NCI-H146 treated with DMSO at 0.1 percent for 48 hours (cell line): ENCODE measurements at regions not wholly inside any gene's neighbourhood (a gene's known extent, or its start where the extent isn't known, plus 50 kb on each side); places are given as distances from the start of the nearest gene placed in this dataset.
A peak's percentile ranks its signal among the peaks of the same experiment; 100 is the strongest.

Experiments used
- DNase-seq: peaks from one replicate; lab custom pipeline; 2025; ENCODE audit not compliant: unreplicated experiment; lab: John Stamatoyannopoulos, UW

DNA sequence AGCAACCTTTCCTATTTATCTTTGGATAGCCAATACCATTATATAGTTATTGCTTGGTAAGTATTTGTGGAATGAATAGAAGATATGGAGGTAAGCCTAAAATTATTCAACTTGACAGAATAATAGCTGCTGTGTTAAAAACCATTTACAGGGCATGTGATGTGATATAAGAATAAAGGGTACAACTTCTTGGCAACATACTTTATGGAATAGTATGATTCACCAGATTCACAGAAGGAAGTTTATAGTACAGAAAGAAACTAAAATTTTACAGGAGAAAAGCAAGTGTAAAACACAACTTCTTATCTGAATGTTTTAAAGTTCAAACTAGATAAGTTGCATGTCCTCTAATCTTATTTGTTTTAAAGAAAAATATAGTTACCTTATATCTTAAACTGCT is 186.4 kb upstream of the ZRANB2 start:
- DNase-seq: no peak

GRCh38 chr1:71264039-71264438 is 183.2 kb upstream of the ZRANB2 start:
- DNase-seq: no peak

- DNase-seq: no peak
Observed at GRCh38 chr1:71262970-71263369, 182.1 kb upstream of the ZRANB2 start.

GRCh38 chr1:71252900-71253299 is 172.1 kb upstream of the ZRANB2 start:
- peak; percentile 51 for DNase-seq

DNA sequence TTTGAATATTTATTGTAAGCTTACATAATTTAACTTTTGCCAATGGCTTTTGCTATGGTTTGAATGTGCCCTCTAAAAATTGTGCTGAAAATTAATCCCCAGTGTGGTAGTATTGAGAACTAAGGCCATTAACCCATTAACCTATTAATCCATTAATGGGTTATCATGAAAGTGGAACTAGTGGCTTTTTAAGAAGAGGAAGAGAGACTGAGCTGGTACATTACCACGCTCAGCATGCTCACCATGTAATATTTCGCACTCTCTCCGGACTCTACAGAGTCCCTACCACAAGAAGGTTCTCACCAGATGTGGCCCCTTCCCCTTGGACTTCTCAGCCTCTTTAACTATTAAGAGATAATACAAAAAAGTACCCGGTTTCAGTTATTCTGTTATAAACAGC is 164.4 kb upstream of the ZRANB2 start:
- no peak for DNase-seq

GRCh38 chr1:71242239-71242638 is 161.4 kb upstream of the ZRANB2 start:
- DNase-seq: no peak

DNA sequence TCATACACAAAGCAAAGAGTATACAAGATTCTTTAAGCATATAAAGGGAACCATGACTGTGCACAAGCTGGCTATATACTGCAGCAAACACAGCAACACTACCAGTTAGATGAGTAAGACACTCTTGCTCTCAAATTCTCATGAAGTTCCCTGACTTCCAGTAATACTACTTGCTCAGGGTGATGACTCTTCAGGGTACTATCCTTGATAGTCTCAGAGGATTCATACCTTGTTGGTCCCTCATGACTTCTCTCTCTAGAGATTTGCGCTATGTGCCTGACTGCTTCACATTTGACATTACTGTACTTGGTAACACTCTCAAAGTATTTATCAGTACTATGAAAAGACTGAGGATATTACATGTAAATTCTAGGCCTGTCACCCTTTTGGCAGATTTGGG is 159.8 kb upstream of the ZRANB2 start:
- no peak for DNase-seq

DNA sequence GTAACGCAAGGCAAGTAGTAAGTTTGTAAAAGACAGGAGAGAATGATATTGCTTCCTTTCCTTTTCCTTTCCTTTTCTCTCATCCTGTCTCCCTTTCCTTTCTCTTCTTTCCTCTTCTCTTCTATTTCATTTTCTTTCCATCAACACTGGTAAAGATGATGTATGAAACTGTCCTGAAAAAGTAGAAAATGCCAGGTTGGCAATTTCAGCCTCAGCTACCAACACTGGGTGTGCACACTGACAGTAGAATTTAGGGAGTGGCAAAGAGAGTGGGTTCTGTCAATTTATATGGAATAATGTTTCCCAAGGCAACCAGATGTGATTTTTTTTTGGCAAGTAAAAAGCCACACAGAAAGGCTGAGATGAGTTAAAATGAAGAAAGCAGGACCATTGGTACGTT is 155.7 kb upstream of the ZRANB2 start:
- DNase-seq: no peak

DNA sequence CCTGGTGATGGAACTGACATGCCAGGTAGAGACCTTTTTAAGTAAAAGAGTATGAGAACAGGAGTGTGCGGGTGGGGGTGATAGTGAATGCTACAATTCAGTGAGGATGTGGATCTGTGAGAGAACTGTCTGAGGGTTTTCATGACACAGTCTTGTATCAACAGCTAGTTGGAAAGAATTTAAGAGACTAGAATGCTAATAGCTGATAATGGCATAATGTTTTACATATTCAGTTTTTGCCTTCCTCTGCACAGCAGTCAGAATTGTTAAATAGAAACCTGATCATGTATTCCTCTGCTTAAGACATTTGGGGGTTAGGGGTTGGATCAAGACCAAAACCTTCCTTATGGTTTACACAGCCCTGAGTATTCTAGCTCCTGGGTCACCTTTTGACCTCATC is 152.8 kb upstream of the ZRANB2 start:
- no peak for DNase-seq

GRCh38 chr1:71232786-71233185 is 152.0 kb upstream of the ZRANB2 start:
- DNase-seq: no peak

DNA sequence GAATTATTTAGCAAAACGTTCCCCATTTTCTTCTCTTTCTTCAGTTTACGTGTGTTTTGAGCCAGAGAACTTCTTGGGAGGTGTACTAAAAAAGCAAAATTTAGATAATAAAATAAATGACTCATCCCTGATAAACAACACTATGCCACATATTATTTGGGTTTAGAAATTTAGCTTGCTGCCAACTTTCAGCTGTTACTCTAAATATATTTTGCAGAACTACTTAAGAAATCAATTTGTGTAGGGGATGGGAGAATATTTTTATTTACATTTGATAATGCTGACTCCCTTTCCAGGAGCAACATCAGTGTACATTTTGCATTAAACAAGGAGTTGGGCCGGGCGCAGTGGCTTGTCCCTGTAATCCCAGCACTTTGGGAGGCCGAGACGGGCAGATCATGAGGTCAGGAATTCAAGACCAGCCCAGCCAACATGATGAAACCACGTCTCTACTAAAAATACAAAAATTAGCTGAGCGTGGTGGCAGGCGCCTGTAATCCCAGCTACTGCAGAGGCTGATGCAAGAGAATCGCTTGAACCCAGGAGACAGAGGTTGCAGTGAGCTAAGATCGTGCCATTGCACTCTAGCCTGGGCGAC is 151.4 kb upstream of the ZRANB2 start:
- no peak for DNase-seq

DNA sequence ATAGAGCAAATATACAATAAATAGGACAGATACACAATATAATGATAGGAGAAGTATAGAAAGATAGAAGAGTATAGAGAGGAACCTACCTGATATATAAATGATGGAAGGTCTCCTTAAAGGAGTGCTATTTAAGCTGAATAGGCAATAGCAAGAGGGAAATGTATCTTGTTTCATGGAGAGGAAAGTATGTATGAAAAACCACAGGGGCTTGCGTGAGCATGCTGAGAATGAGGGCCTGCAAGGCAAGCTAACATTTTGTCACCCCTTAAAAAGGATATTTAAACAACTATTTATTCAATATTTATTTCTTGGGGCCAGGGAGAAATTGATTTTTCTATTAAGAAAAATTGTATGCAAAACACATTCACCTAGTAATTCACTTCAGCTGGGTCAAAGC is 150.9 kb upstream of the ZRANB2 start:
- DNase-seq: peak; percentile 74

DNA sequence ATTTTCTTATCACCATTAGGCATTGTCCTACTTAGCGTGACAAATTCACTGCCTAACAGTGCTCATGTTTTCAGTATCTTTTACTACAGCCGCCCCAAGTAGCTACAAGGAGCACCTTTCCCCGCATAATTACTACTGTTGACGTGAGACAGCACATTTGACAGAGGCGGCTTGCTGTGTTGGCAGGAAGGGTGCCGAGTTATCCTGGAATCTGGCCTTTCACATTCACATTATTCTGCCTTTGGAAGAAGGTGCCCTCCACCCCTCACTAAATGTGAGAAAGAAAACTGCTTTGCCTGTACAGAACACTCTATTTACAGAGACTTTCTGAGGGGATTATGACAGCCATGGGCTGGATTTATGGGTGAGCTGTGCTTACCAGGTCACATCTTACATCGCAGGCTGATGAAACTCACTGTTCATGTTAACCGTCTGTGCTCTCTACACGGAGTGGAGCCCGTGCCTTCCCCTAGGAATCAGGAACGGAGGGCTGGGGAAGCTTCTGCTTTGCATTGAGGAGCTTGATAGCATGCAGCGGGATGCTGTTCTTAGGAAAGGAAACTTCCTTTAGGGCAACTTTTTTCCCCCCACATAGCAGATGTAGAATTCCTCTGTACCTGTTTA is 148.0 kb upstream of the ZRANB2 start:
- DNase-seq: peak; percentile 88

GRCh38 chr1:71228241-71228640 is 147.4 kb upstream of the ZRANB2 start:
- no peak for DNase-seq

DNA sequence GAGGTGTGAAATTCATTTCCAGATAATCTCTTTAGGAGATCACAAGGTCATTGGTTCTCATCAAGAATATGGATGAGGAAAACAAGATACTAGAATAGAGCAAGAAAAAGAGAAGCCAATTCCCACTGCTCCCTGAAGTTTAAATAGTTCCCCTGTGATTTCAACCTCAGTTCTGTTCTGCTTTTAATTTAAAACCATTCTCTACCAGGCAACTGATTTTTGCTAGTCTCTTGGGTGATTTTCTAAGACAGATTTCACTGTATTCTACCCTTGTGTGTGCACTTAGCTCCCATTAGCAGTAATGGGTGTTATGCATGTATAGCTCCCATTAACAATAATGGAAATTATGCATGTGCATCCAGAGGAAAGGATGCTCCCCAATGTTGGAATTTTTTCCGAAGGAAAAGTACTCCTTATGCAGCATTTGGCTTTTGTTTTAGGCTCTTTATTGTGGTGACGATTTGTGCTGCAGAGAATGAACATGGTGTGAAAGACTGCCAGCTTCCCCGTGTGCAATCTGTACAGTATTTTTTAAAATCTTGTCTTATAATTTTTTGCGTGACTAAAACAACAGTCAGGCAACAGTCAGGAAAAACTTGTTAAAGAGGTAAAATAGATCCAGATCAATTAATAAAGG is 144.0 kb upstream of the ZRANB2 start:
- DNase-seq: no peak

DNA sequence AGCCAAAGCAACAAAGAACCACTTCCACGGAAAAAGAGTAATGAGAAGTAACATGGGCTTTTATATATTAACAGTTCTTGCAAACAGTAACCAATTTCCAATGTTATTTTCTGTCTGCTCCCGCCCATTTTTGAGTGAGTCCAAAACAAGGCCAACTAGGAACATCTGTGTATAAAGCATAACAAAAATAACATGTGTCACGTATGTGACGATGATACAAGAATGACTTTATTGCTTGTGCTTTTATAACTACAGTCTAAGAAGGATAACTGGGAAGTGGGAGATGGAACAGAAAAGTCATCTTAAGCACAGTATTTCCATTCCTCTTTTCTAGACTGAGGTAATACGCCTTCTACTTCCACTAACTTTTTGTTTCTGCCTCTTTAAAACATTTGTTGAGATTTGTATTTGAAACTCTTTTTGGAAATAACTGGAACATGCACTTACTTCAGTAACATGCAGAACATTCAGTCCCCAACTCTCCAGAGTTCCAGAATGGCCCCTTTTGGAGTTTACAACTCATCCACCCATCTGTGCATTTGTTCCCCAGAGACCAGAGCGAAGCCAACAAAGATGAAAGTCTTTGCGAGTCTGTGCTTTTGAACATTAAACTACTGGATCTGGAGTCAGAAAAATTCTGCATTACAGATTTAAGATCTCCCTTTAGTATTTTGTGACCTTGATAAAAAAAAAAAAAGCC is 143.0 kb upstream of the ZRANB2 start:
- DNase-seq: no peak

DNA sequence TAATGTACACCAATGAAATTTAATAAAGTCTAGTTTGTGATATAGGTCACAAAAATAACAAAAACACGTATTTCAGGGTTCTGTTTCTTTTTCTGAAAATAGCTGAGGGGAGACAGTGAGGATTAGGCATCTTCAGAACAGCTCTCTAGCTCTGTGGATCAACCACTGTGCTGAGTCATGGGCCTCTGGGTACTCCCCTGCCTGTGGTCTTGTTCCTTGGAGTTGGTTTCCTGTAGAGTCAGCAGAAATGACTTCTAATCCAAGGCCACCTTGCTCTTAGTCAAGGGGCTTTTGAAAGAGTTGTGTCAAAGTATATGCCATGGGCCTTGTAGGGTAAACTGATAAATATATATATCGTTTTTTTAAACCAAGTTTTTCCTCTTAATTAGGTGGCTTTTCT is 141.8 kb upstream of the ZRANB2 start:
- no peak for DNase-seq

- DNase-seq: no peak
Observed at GRCh38 chr1:71210718-71211117, 129.9 kb upstream of the ZRANB2 start.

DNA sequence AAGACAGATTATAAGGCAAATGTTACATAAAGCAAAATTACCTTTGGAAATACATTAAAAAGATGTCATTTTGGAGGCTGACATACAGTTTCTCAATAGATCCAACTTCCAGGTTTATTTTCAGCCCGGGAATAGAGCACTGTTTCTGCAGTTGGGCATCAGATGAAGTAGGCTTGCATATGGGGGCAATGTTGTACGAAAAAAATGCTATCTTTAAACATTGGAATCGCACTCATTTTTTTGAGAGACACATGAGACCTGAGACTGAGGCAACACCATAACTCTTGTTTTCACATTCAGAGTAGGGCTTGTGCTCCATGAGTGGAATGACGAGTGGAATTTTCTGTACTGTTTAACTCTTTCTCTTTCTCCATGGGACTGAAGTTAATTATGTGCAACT is 122.4 kb upstream of the ZRANB2 start:
- DNase-seq: no peak

GRCh38 chr1:71200503-71200902 is 119.7 kb upstream of the ZRANB2 start:
- DNase-seq: no peak

- peak; percentile 79 for DNase-seq
Observed at GRCh38 chr1:71196685-71197084, 115.8 kb upstream of the ZRANB2 start.

- DNase-seq: no peak
Observed at GRCh38 chr1:71193153-71193552, 112.3 kb upstream of the ZRANB2 start.
